ENCODE measurements at regions not wholly inside any gene's neighbourhood (a gene's known extent, or its start where the extent isn't known, plus 50 kb on each side); places are given as distances from the start of the nearest gene placed in this dataset.

DNA sequence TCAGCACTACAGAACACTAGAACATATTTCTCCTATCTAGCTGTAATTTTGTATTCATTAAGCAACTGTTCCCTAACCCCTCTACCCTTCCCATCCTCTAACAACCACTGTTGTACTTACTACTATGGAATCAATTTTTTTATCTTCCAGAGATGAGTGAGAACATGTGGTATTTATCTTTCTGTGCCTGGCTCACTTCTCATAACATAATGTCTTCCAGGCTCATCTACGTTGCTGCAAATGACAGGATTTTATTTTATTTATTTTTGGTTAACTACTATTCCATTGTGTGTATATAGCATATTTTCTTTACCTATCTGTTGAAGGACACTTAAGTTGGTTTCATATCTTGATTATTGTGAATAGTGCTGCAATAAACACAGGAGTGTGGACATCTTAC lies 200.9 kb upstream of the CHRM2 start:
- no CpG with 5 or more reads among the region's 1 CpG for WGBS (ENCODE audit: extremely low coverage, insufficient read length, low lambda C conversion rate)
- Histone ChIP-seq H2BK15ac (ENCODE audit: low read depth, low read length) (no peak overlapping the region), H3K27ac (ENCODE audit: insufficient read length, low read depth, low read length) (no peak overlapping the region), H3K56ac (ENCODE audit: insufficient read length, low read depth, low read length) (no peak overlapping the region), H4K5ac (ENCODE audit: insufficient read length, low read depth, low read length) (no peak overlapping the region), H3K4ac (ENCODE audit: low read depth, low read length) (no peak overlapping the region), H3K27me3 (ENCODE audit: insufficient read depth, low read length) (no peaks in the 10 kb centered on the region), H3K14ac (ENCODE audit: insufficient read depth, low read length) (no peak overlapping the region), H3K4me2 (ENCODE audit: insufficient read depth, insufficient read length, low read length) (no peak overlapping the region), H2BK20ac (ENCODE audit: low read depth, low read length, poor library complexity, severe bottlenecking) (no peak overlapping the region), H2AK5ac (ENCODE audit: insufficient read length, low read length) (no peak overlapping the region), H3K79me1 (ENCODE audit: insufficient read depth, low read depth, low read length, poor library complexity, severe bottlenecking) (no peaks in the 10 kb centered on the region), H2BK5ac (ENCODE audit: insufficient read length, low read length) (no peak overlapping the region), H3K18ac (ENCODE audit: insufficient read length, low read depth, low read length) (no peak overlapping the region), H3K23ac (ENCODE audit: insufficient read length, low read depth, low read length) (no peak overlapping the region), H4K91ac (ENCODE audit: insufficient read length, low read depth, low read length) (no peak overlapping the region), H3K9ac (ENCODE audit: extremely low read depth, insufficient read length, low read length) (no peak overlapping the region), H4K8ac (replicated peaks; ENCODE audit: insufficient read length, low read depth, low read length) (no peak overlapping the region), H4K20me1 (ENCODE audit: control insufficient read depth, insufficient read depth, insufficient read length) (no peaks in the 10 kb centered on the region), H3K4me1 (ENCODE audit: insufficient read depth, low read length) (no peaks in the 10 kb centered on the region), H3K23me2 (ENCODE audit: insufficient read length, low read depth, low read length, poor library complexity, severe bottlenecking) (no peaks in the 10 kb centered on the region), H2BK12ac (ENCODE audit: insufficient read length, low read depth, low read length) (no peak overlapping the region), H3T11ph (ENCODE audit: low read length) (no peak overlapping the region), H2BK120ac (ENCODE audit: low read depth, low read length, poor library complexity, severe bottlenecking) (no peak overlapping the region), H3K9me3 (ENCODE audit: control insufficient read depth, low read depth, low read length) (peaks cover under 1% of the 10 kb centered on the region), H3K79me2 (ENCODE audit: insufficient read depth, low read length) (no peaks in the 10 kb centered on the region), H2AFZ (ENCODE audit: low read length) (no peak overlapping the region)
- Mint-ChIP-seq H3K4me3 (no peak overlapping the region), H3K27ac (no peak overlapping the region), H3K4me1 (no peaks in the 10 kb centered on the region), H3K9me3 (peaks cover 12 to 14% of the 10 kb centered on the region in 2 experiments), H3K36me3 (ENCODE audit: insufficient read depth in 1 of 3, low read depth in 3 of 3) (peaks cover 3 to 10% (median 5%) of the 10 kb centered on the region in 3 experiments; a peak in 6 of 7 replicates), H3K27me3 (ENCODE audit: low read depth) (peaks cover 2% of the 10 kb centered on the region; the same call in 1 of the 2 replicates)
- TF ChIP-seq, protein P1, sequence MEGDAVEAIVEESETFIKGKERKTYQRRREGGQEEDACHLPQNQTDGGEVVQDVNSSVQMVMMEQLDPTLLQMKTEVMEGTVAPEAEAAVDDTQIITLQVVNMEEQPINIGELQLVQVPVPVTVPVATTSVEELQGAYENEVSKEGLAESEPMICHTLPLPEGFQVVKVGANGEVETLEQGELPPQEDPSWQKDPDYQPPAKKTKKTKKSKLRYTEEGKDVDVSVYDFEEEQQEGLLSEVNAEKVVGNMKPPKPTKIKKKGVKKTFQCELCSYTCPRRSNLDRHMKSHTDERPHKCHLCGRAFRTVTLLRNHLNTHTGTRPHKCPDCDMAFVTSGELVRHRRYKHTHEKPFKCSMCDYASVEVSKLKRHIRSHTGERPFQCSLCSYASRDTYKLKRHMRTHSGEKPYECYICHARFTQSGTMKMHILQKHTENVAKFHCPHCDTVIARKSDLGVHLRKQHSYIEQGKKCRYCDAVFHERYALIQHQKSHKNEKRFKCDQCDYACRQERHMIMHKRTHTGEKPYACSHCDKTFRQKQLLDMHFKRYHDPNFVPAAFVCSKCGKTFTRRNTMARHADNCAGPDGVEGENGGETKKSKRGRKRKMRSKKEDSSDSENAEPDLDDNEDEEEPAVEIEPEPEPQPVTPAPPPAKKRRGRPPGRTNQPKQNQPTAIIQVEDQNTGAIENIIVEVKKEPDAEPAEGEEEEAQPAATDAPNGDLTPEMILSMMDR (conservative IDR thresholded peaks at IDR 0.05) = no peak
- no peak for DNase-seq
